ENCODE measurements at regions not wholly inside any gene's neighbourhood (a gene's known extent, or its start where the extent isn't known, plus 50 kb on each side); places are given as distances from the start of the nearest gene placed in this dataset.

DNA sequence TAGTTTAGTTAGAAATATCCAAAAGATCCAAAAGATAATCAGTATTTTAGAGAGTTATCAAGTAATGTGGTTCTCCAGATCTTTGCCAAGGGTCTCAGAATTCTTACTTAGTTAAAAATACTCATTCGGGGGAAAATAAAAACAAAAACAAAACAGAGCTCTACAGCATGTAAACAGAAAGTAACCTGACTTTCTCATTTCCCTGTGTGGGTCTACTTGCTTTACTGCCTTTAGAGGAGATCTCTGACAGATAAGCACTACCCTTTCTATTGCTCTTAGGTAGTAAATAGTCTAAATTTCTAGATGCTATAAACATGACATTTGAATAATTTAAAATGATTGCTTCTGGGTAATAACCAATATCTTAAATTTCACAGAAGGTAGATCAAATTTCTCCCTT is 371.8 kb downstream of the RPL10L start:
- TF ChIP-seq, protein P1, sequence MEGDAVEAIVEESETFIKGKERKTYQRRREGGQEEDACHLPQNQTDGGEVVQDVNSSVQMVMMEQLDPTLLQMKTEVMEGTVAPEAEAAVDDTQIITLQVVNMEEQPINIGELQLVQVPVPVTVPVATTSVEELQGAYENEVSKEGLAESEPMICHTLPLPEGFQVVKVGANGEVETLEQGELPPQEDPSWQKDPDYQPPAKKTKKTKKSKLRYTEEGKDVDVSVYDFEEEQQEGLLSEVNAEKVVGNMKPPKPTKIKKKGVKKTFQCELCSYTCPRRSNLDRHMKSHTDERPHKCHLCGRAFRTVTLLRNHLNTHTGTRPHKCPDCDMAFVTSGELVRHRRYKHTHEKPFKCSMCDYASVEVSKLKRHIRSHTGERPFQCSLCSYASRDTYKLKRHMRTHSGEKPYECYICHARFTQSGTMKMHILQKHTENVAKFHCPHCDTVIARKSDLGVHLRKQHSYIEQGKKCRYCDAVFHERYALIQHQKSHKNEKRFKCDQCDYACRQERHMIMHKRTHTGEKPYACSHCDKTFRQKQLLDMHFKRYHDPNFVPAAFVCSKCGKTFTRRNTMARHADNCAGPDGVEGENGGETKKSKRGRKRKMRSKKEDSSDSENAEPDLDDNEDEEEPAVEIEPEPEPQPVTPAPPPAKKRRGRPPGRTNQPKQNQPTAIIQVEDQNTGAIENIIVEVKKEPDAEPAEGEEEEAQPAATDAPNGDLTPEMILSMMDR (IDR thresholded peaks at IDR 0.05; ENCODE audit: borderline replicate concordance, extremely low read depth, low read length, poor library complexity, severe bottlenecking): no peak
- no peak for TF ChIP-seq EZH2 (IDR thresholded peaks at IDR 0.05; ENCODE audit: borderline replicate concordance, low read depth, low read length, severe bottlenecking)
